GM21515 (cell line): ENCODE measurements at regions not wholly inside any gene's neighbourhood (a gene's known extent, or its start where the extent isn't known, plus 50 kb on each side); places are given as distances from the start of the nearest gene placed in this dataset.

Source experiments
- ATAC-seq: cut with Tn5 transposase; IDR thresholded peaks from one replicate; pipeline ENCODE4 v1.9.1; 2021; ENCODE audit not compliant: unreplicated experiment

DNA sequence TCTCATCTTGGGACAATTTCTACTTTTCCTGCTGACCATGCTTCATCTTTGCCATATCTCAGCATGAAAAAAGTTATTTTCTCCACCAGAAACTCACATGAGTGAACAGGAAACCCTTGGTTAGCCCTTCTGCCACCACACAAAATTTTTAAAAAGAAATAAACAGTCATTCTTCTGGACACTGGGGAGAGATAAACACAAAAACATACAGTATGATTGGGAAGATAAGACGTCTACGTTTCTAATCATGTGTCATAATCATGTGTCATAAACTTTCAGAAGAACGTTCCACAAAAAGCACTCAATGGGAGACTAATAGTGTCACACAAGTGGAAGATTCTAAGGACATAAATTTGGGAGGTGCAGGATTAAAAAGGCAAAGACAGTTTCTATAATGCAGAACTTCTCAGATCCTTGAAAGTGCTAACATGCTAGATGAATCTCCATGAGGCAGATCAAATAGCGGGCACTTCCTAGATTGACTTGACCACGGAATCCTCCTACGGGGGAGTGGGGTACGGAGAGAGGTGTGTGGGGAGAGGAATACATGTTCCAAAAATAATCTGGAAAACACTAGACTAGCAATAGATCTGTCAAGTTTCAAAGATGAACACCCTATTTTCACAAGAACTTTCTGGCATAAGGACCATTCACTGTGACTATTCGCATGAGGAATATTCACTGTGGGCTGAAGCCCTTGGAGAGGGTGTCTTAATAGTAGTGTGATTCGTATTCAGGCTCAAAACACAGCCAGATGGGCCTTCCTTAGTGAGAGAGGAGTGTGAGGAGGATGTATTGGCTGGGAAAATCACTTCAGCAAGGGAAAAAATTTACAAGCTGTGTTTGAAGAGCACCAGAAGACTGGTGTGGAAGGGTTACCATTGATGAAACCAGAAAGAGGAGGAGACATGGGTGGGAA is 206.7 kb downstream of the SETD4 start:
- no peak for ATAC-seq

DNA sequence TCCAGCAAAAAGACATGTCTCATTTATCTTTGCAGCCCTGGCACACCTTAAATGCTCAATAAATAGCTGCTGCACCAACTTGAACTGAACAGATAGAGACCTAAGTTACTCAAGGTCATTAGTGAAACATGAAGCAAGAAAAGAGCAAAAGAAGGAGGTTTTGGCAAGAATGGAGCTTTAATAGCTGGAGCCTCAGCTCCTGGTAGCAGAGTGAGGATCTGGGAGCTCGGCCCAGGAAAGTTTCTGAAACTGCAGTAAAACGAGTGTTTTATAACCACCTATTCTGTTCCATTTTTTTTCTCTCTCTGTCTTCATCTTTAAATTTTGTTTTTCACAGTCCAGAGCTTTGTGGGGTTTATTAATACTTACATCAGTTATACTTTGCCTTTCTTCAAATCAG is 207.5 kb downstream of the SETD4 start:
- ATAC-seq = no peak

DNA sequence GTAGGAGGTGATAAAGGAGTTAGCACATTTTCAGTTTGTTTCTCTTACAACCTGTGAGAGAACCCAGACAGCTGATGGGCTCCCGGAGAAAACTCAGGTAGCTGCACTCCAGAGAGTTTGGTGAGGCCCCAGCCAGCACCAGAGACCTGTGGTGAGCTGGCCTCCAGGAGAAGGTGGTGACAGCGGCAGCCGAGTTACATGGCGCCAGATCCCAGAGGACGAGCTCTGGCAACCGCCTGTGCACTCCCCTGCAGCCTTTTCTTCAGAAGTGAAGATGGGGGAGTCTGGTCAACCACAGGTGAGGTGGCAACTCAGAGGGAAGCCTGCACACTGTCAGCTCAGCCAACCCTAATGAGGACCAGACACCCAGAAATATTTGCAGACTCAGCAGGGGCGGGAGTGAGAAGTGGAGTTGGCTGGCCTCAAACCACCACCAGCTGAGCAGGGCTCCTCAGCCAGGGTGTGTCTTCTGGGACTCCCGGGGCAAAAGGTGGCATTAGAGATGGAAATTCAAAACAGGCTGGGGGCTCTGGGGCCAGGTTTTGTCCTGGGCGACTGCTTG is 209.7 kb downstream of the SETD4 start:
- ATAC-seq = no peak

DNA sequence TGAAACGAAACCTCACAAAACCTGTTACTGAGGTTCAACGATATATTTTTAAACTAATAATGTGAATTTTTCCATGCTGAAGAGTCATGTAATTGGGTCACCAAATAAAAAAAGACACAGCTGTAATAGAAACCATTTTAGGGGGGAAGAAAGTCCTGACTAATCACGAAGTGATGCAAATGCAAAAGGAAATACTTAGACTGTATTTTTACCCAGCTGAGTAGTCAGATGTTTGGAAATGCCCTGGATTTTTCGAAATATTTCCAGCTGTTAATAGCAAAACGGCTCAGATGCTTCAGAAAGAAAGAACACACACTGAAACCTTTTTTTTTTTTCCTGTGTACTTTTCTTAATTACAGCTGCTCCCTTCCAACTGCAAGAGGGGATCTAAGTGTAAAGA is 210.3 kb downstream of the SETD4 start:
- no peak for ATAC-seq

DNA sequence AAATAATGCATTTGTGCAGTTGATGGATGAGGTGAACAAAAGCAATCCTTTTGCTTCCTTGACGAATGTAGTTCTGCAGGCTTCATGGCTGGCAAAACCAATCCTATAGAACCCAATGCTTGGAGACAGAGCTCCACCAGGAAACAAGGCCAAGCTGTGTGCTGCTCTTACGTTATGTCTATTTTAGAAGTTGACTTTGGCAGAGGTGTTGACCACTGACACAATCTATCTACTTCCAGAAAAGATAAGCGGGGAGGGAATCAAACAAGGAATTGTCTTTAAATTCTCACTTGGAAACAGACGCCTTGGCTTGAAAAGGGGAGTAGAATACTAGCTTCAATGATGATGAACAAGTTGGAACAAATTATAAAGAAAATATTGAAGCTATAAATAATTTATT is 211.2 kb downstream of the SETD4 start:
- ATAC-seq = no peak

GRCh38 chr21:35843911-35844667 is 216.2 kb downstream of the SETD4 start:
- no peak for ATAC-seq

GRCh38 chr21:35840949-35841348 is 219.4 kb downstream of the SETD4 start:
- ATAC-seq = no peak

DNA sequence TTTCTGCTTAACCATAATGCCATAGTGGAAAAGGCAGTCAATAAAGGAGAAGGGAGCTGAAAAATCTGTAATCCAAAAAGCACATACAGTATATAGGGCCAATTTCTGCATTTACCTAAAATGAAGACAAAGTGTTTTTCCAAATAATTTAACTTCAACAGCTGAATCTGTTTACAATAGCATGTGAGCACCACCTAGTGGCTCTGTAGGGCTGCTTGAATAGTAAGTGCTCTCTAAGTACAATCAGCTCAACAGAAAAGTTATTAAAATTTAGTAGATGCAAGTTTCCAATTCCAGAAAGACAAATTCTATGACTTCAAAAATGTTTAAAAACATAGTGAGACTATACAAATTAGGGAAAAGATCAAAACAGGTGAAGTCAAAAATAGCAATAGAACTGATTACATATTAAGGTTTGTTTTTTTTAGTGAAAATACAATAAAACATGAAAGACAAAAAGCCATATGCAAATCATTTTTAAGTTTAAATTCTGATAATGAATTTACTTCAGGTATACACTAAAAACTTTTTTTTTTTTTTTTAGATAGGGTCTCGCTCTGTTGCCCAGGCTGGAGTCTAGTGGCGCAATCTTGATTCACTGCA is 220.0 kb downstream of the SETD4 start:
- no peak for ATAC-seq

DNA sequence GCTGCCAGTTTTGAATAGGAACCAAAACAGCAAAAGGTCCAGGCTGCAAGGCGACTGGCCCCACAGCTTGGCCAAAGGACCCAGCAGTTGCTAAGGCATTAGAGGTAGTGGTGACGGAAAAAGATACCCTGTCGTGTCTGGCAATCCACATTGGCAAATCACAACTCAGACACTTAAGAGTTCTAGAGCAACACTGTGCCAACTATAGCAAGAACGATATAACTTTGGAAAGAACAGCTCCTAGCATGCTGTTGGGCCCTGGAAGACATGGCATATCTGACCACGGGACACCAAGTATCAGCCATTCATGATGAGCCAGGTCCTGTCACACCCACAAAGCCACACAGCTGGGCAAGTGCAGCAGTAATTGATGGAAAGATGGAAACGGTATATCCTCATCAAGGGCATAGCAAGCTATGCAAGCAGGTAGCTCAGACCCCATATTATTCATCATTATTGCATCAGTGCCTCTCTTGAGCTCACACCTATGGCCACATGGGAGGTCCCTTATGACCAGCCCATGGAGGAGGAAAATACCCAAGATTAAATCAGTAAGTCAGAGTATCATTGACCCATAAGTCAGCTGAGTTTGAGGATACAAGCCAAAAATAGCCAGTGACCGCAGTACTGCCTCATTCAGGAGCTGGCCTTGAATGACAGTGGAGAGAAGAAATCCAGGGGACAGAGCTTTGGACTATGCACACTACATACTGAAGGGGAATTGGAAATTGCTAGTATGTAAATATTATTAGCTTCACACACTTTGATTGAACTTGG is 221.2 kb downstream of the SETD4 start:
- no peak for ATAC-seq

- ATAC-seq = no peak
These were observed 222.0 kb downstream of the SETD4 start for GRCh38 chr21:35838350-35838749.

DNA sequence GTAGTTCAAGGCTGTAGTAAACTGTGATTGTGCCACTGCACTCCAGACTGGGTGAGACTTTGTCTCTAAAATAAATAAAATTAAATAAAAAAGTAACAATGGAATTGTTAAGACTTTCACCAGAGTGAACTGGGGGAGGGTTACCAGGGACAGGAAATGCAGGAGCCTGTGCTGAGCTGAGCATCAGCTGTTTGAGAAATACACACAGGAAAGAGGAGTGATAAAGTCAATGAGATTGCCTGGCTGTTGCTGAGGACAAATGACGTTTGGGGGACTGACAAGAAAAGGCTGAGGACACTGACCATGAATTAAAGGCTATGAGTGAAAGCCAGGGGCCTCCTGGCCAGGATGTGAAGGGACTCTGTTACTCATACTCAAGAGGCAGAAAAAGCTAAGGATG is 226.3 kb downstream of the SETD4 start:
- ATAC-seq = no peak

DNA sequence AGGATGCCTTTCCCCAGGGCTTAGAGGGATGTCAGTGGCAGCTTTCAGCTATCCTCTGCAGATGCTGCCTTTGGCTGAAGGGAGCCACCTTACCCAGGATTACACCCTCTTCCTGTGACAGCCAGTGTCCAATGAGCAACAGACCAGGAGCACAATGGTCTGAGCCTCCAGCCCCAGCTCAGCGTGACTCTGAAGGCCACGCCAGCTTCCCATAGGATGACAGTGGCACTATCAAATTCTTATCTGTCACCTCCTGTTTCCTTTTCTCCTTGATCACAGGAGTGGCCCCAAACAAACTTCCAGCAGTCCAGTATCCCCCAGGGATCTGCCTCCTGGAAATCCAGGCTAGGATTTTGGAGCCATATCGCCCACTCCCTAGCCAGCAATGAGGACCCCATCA is 226.9 kb downstream of the SETD4 start:
- ATAC-seq = no peak

DNA sequence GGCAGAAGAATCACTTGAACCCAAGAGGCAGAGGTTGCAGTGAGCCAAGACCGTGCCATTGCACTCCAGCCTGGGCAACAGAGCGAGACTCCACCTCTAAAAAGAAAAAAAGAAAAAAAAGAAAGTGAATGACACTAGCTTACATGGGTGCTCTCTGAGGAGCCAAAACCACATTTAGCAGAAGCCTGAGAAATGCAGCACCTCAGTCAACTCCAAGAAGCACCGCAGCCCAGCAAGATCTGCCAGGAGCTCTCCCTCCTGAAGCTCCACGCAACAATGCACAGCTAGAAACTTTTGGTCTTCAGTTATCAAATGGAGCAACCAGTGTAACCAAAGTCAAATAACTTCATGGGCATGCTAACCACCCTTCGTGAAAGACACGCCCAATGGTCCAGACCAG is 229.1 kb downstream of the SETD4 start:
- ATAC-seq = no peak

GRCh38 chr21:35829067-35829466 is 231.3 kb downstream of the SETD4 start:
- ATAC-seq = no peak

GRCh38 chr21:35828161-35828560 is 232.2 kb downstream of the SETD4 start:
- no peak for ATAC-seq

DNA sequence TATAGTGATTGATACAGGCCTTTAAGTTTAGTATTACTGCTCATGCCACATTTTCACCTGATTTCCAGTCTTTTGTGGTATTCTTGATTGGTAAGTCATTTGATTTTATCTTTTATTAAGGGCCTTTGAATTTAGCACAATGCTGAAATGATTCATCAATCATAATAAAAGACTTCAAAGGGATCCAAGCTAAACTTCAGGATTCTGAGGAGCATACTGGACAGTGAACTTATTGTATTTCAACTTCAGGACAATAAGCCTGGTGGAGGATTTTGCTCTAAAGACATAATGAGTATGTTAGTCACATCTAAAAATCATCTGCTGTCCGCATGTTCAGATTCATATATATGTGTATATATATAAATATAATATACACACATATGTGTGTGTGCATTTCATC is 233.3 kb downstream of the SETD4 start:
- no peak for ATAC-seq

- ATAC-seq = no peak
These were observed 234.7 kb downstream of the SETD4 start for GRCh38 chr21:35825370-35826353.

DNA sequence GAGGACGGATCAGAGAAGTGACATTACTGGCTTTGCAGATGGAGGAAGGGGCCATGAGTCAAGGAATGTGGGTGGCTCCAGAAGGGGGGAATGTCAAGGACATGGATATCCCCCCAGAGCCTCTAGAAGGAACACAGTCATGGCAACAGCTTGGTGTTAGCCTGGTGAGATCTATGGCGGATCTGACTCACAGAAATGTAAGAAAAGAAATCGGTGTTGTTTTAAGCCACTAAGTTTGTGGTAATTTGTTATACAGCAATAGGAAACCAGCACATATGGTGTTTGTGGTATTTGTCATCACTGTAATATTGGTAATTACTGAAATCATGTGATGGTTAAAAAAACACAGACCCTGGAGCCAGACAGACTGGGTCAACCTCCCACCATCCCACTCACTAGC is 236.2 kb downstream of the SETD4 start:
- no peak for ATAC-seq

DNA sequence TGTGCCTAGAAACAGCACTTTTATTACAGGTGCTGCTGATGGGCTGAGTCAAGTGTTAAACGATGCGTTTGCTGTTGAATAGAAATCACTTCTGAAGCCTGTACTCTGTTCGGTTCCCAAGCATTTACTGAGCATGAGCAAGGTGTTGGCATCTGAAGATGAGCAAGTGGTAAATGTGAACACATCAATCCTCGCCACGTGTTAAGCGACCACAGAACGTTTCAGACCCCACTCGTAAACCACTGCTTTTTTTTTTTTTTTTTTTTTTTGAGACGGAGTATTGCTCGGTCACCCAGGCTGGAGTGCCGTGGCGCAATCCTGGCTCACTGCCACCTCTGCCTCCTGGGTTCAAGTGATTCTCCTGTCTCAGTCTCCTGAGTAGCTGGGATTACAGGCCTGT is 241.2 kb downstream of the SETD4 start:
- ATAC-seq = no peak

DNA sequence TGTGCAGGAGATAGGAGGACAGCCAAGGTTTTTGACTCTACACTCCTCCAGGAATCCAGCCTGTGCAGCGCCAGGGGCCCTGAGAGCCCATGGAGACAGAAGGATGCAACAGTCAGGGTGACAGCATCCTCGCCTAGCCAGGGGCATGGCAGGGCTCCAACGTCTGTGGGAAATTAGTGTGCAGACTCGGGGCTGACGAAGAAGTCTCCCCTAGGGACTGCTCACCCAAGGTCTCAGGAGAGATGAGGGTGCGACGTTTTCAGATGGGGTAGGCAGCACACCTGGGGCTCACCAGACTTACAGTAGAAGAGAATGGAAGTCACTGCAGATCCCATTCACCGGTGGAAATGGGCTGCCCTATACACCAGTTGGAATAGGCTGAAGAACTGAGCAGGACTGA is 241.7 kb downstream of the SETD4 start:
- ATAC-seq = no peak
